GM12872 (cell line): ENCODE measurements at regions not wholly inside any gene's neighbourhood (a gene's known extent, or its start where the extent isn't known, plus 50 kb on each side); places are given as distances from the start of the nearest gene placed in this dataset.

ENCODE experiments used
- CTCF ChIP-seq: IDR thresholded peaks from 3 replicates; pipeline ENCODE4 v1.5.1; 2011; ENCODE audit warnings: low read depth, mild to moderate bottlenecking, low read length, moderate library complexity; ENCODE audit not compliant: insufficient read depth

DNA sequence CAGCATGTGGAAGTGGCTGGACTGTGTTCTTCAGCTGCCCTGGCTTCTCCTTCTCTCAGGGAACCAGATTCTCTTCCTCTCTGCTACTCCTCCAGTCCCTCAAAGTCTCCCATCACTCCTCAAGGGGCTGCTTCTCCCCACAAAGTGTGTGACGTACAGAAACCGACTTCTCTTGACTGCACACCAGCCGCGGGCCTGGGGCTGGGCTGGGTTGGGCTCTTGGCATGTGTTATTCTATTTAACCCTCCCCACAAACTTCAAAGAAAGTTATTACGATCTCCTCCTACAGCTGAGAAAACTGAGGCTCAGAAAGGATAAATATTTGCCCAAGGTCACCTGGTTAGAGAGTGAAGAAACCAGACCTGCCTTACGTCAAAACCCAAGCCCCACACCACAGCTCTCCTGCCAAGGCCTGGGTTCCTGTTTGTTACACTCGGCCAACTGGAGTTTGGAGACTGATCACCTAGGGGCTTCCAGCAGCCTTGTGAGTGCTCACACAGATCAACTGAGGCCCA, 269.0 kb downstream of the TFCP2L1 start:
- no peak for TF ChIP-seq CTCF

GRCh38 chr2:121017396-121017795, 267.6 kb downstream of the TFCP2L1 start:
- no peak for TF ChIP-seq CTCF

- TF ChIP-seq CTCF, result no peak
These were observed 266.6 kb downstream of the TFCP2L1 start for GRCh38 chr2:121018136-121019061.

- TF ChIP-seq CTCF, result no peak
These were observed 265.9 kb downstream of the TFCP2L1 start for GRCh38 chr2:121019071-121019470.

GRCh38 chr2:121019756-121020155, 265.2 kb downstream of the TFCP2L1 start:
- TF ChIP-seq CTCF, result no peak

GRCh38 chr2:121021685-121022084, 263.3 kb downstream of the TFCP2L1 start:
- no peak for TF ChIP-seq CTCF

GRCh38 chr2:121028577-121028976, 256.4 kb downstream of the TFCP2L1 start:
- TF ChIP-seq CTCF, result no peak
